ENCODE measurements at regions not wholly inside any gene's neighbourhood (a gene's known extent, or its start where the extent isn't known, plus 50 kb on each side); places are given as distances from the start of the nearest gene placed in this dataset.

- no peak for TF ChIP-seq ZFP3 (CRISPR knock-in tag; IDR thresholded peaks at IDR 0.05)
- TF ChIP-seq BACH2 (CRISPR knock-in tag; IDR thresholded peaks at IDR 0.05; ENCODE audit: borderline replicate concordance) = no peak
- no peak for TF ChIP-seq CSRNP3 (CRISPR knock-in tag; IDR thresholded peaks at IDR 0.05)
- no peak for TF ChIP-seq TCF4 (CRISPR knock-in tag; IDR thresholded peaks at IDR 0.05; ENCODE audit: borderline replicate concordance)
- no peak for TF ChIP-seq PATZ1 (CRISPR knock-in tag; IDR thresholded peaks at IDR 0.05; ENCODE audit: borderline replicate concordance)
- TF ChIP-seq PPARA (CRISPR knock-in tag; IDR thresholded peaks at IDR 0.05; ENCODE audit: borderline replicate concordance) = no peak
- no peak for TF ChIP-seq CREB5 (CRISPR knock-in tag; IDR thresholded peaks at IDR 0.05; ENCODE audit: low read depth)
- TF ChIP-seq RARB (CRISPR knock-in tag; IDR thresholded peaks at IDR 0.05) = no peak
- TF ChIP-seq ZFP30 (CRISPR knock-in tag; IDR thresholded peaks at IDR 0.05) = no peak
Measured at GRCh38 chr15:57875347-57875746, 168.8 kb downstream of the POLR2M start.
